LHCN-M2 (cell line): ENCODE measurements at regions not wholly inside any gene's neighbourhood (a gene's known extent, or its start where the extent isn't known, plus 50 kb on each side); places are given as distances from the start of the nearest gene placed in this dataset.

Experiments
- DNase-seq: peaks from one replicate; pipeline ENCODE4 v3.0.0-alpha.2; 2012; ENCODE audit warnings: low read depth

DNA sequence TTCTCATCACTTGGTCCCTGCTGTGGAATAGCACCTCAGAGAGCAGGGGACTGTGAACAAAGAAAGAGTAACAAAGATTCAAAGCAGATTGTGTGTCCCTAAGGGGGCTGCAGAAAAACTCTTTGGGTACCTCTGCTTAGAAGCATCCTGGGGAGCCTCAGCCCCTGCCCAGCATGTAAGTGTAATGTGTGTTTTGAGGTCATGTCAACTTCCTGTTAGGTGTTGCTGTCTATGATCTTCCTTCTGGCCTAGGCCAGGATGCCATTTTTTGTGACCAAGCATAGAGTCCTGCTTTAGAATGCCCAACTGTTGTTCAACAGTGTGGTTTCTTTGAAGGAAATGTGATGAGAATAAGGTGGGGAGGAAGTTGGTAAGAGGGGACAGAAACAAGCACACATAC is 77.1 kb upstream of the BCL6 start:
- DNase-seq, result no peak

GRCh38 chr3:187823746-187824145 is 78.5 kb upstream of the BCL6 start:
- DNase-seq, result no peak

- no peak for DNase-seq
Measured at GRCh38 chr3:187827723-187828122, 82.5 kb upstream of the BCL6 start.

- DNase-seq, result no peak
Measured at GRCh38 chr3:187828579-187829452, 83.5 kb upstream of the BCL6 start.

DNA sequence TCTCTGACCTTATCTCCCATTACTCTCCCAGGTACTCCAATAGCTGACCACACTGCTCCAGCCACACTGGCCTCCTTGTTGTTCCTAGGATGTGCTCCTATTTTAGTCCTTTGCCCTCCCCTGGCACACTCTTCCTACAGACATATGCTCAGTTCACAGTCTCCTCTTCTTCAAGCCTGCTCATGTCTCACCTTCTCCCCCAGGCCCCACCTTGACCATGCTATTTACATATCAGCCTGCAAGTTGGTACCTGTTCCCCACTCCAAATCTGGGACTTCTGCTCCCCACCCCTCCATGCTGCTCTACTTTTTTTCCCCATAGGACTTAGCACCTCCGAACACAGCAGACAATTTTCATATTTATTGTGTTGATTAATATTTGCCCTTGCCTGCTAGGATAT is 84.9 kb upstream of the BCL6 start:
- DNase-seq, result no peak

DNA sequence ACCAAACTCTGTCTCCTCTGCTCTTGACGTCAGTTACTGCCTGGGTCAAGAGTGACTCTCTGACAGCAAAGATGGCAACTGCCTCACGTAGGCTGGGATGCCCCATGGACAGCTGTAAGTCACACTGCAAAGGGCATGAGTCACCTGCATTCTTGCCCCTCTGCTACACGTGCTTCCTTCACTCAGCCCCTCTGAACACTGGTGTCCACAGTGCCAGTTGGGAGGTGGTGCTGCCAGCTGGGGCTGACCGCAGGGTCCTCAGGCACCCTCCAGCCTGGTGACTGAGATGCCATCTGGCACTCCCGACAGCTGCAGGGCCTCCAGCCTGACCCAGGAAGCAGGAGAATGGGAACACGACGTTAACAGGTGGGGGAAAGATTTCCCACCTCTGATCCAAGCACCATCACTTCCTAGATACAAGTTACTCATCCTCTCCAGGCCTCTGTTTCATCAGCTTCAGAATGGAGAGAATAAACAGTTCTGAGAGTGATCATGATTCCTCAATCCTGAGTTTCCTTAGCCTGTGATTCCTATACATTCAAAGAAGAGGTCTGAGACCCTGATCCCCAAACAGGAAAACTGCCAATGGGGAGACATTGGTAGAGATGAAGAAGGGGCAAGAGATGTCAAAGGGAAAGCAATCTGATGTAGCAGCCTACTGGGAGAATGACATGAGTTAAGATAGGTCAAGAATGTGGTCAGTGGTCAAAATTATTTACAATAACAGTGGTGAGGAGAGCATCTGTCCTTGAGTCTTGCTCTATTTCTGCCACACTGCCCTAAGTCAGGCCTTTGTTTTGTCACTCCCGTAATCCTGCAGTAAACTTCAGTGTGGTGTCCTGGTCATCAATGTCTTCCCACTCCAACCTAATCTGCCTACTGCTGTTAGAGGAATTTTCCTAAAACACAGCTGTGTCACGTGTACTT is 86.1 kb upstream of the BCL6 start:
- DNase-seq, result peak; percentile 100

GRCh38 chr3:187832202-187832601 is 86.9 kb upstream of the BCL6 start:
- DNase-seq, result no peak

- no peak for DNase-seq
Measured at GRCh38 chr3:187833375-187833774, 88.1 kb upstream of the BCL6 start.

DNA sequence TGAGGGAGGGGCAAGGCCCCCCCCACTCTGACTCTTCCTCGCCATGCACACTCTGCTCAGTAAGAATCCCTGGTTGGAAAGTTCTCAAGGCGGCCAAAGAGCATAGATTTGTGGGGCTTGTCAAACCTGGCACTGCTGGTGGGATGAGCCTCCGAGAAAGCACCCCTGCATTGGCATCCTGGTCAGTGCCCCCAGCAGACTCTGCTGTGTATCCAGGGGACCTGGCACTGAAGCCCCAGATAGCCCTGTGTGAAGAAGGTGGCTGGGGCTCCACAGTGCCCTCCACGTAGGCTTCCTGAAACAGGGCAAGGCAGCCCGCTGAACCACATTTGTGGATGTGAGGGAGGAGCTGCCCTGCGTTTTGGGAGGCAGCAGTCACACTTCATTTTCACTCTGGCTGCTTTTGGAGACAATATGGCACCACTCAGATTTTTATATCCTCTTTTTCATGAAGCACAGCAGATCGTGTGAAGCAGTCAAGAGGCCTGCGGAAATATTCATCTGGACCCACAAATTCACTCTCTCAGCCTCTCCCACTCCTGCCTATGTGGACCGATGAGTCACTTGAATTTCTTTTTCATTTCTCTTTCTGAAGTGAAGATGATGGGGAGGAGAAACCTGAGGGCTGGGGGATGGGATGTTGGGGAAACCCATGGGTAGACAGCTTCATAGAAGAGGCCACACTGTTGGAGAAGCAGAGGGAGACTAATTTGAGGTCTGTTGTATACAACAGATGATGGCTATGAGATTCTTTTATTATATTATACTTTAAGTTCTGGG is 88.7 kb upstream of the BCL6 start:
- DNase-seq, result no peak

DNA sequence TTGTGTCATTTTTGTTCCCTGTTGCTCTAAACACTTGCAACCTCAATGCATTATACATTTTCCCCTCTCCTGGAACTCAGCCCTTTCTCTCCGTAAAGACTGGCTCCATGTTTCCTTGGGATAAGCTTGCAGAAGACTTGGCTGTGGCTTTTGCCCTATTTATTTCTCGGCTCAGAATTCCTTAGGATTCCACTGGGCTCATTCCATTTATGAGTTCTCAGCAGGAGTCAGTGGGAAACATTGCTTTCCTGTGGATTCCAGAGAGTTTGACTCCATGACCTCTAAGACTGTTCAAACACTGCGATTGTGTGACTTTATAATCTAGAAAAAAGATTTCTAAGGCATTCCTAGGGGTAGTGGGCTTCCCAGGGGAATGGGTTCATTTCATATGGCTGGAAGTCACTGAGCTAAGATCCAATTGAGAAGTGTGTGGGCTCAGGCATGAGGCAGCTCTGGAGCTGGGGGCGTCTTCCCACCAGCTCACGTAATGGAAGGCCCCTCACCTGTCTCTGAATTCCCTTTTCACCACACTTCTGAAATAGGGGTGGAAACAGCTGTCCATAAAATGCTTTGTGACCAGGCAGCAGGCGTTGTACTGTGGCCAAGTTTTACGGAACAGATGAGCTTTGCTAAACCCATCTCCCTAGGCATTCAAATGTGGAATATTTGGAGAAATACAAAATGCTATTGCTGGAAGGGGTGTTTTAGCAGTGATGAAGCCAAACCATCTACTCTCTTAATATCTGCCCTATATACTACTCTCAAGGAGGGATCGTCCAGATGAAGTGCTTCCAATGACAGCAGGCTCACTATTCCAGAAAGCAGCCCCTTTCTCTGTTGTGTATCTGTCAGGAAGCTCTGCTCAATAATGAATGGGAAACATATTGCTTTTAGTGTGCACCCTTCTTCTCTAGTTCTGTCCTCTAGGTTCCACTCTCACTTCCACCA is 91.8 kb upstream of the BCL6 start:
- peak; percentile 86 for DNase-seq

DNA sequence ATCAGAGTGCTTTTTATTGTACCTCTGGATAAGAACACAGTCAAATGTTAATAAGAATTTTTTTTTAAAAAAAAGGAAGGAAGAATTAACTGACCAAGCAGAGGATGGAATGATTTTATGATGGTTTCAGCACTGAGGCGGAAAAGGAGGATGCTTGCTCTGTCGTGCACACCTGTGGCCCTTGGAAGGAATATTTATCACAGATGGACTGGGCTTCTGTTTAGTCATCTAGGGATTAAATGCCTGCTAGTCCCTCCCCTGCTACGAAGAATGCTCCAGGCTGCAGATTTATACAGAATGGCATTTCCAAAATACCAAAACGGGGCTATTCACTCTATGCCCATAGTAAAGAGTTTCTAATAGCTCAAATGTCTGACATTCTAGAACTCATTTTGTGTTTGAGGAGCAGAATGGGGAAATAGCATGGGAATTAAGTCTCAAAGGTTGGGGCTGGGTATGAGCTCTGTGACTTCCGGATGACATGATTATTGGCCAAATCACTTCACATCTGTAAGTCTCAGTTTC is 92.8 kb upstream of the BCL6 start:
- no peak for DNase-seq

DNA sequence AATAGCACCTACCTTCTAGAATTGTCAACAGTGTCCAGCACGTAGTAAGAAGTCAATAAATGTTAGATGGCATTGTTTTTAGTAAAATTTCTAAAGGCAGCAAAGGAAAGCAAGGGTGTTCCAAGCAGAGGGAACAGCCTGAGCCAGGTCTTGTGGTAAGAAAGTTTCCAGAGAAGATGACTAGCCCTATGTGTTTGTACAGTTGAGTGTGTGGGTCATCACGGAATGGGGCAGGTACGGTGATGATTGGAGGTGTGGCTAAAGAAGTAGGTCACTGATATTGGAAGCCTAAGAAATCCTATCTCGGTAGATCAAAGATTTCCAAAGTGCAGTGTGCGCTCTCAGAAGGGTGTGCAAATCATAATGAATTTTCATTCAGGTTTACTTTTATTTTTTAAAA is 94.2 kb upstream of the BCL6 start:
- DNase-seq, result peak; percentile 29

- DNase-seq, result no peak
Measured at GRCh38 chr3:187840856-187841255, 95.6 kb upstream of the BCL6 start.

- DNase-seq, result peak; percentile 72
Measured at GRCh38 chr3:187841560-187841959, 96.3 kb upstream of the BCL6 start.

DNA sequence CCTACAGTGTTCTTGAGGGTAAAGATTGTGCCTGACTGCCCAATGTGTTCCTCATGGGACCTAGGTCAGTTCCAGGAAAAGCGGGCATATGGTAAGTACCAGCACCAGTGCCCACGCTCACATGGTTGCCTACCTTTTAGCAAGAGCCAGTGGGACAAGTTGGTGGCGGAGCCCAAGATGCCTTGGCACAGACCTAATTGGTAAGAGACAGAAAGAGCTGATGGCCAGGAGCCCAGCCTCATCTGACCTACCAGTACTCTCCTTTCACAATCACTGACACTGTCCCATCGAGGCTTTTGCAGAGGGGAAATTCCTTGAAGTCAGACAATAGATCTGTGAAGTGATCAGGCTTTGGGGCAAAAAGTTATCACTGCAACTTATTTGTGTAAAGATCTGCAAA is 98.4 kb upstream of the BCL6 start:
- no peak for DNase-seq

DNA sequence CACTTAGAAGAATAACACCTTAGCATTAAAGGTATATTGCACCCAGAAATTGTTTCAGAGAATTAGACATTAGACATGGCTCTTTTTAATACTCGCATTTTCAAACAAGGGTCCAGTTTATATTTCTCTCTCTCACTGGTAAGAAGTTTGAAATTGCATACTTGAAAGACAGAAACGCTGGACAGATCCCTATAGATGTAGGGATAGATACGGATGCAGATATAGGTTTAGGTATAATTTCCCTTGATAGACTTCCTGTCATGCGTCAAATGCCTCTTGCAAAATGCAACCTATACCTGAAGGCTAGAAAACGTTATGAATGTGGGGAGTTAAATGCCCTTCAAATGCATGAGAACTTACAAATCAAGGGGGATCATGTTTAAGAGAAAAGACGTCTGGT is 99.4 kb upstream of the BCL6 start:
- no peak for DNase-seq

DNA sequence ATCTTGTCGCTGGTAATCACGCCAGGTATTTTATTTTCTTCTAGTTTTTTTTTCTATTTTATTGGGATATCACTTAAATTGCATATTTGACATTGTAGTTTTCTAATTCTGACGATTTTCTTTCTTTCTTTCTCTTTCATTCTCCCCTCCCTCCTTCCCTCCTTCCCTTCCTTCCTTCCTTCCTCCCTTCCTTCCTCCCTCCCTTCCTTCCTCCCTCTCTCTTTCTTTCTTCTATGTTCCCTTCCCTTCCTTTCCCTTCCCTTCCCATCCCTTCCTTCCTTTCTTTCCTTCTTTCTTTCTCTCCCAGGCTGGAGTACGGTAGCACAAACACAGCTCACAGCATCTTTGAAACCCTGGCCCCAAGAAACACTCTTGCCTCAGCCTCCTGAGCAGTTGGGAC is 100.6 kb upstream of the BCL6 start:
- DNase-seq, result no peak

DNA sequence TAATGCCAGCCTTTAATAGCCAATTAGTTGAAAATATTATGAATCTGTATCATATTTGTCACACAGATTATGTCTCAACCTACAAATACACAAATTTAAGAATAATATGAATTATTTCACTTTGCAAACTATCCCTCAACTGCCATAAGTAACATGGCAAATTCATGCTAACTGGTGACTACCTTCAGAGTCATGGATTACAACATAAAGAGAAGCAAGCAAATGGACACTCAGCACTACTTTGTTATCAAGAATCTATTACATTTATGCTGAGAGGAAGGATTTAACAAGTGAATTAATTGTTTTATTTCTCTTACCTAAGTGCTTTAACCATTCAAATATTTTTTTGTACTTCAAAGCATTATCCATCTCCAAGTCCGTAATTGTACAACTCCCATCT is 103.1 kb upstream of the BCL6 start:
- no peak for DNase-seq

- no peak for DNase-seq
Measured at GRCh38 chr3:187849016-187849654, 103.9 kb upstream of the BCL6 start.
